Adrenal gland (tissue), 9 donors: ENCODE measurements at regions not wholly inside any gene's neighbourhood (a gene's known extent, or its start where the extent isn't known, plus 50 kb on each side); places are given as distances from the start of the nearest gene placed in this dataset.

ENCODE experiments used
- DNase-seq, 7 donors: peaks; one replicate each; pipeline ENCODE4 v3.0.0-alpha.2; 2019 to 2020
- H3K27ac ChIP-seq, 5 donors: fragments of 200-600 bp; sonication (generic) in 4 of 5; 1 replicate in 3 of 5; 2 replicates in 2 of 5; pipeline versions ENCODE4 v1.5.1 to v1.8.0; 2016 to 2020; ENCODE audit warnings: mild to moderate bottlenecking in 1 of 5
- H3K27me3 ChIP-seq: fragments of 200-600 bp; 2 replicates; pipeline ENCODE4 v1.8.0; 2021
- H3K36me3 ChIP-seq, 2 donors: fragments of 200-600 bp; replicated peaks in 1 of 2; 1 replicate in 1 of 2; 2 replicates in 1 of 2; pipeline versions ENCODE4 v1.5.1 to v1.8.0; 2018 to 2022
- H3K4me1 ChIP-seq, 2 donors: fragments of 200-600 bp; replicated peaks in 1 of 2; 1 replicate in 1 of 2; 2 replicates in 1 of 2; pipeline versions ENCODE4 v1.5.1 to v1.8.0; 2018 to 2021
- H3K4me3 ChIP-seq, 4 donors: fragments of 200-600 bp; sonication (generic) in 3 of 4; one replicate each; pipeline ENCODE4 v1.5.1; 2016 to 2018
- H3K9me3 ChIP-seq, 3 donors: fragments of 200-600 bp; sonication (generic) in 1 of 3; replicated peaks in 1 of 3; 1 replicate in 2 of 3; 2 replicates in 1 of 3; pipeline versions ENCODE4 v1.5.1 to v1.8.0; 2016 to 2021
- POLR2A ChIP-seq, 2 donors: fragments of 450-650 bp; IDR thresholded peaks; one replicate each; pipeline ENCODE4 v1.6.1; 2017; ENCODE audit warnings: antibody characterized with exemption in 2 of 2, mild to moderate bottlenecking in 2 of 2, moderate library complexity in 1 of 2
- WGBS, 4 donors: extraction: QIAGEN DNeasy Blood & Tissue Kit in 2 of 4; methylation state at CpG; one replicate each; pipeline versions ENCODE4 v1.1.5 to v1.1.7; 2013 to 2017; 5-methylcytosine and 5-hydroxymethylcytosine counted together
- intact Hi-C, 2 donors: fragments of 100-400 bp; cut with DNase I; formaldehyde crosslinking; loops; one replicate each; pipeline versions ENCODE4 v1.14.1 to v1.15.0; 2022 to 2023
- TF ChIP-seq, protein P1 (sequence below), 6 experiments: fragments of 450-650 bp in 4 of 6; fragments of 200-600 bp in 2 of 6; sonication (generic) in 1 of 6; IDR thresholded peaks; 1 replicate in 5 of 6; 2 replicates in 1 of 6; pipeline versions ENCODE4 v1.5.1 to v1.8.0; 2016 to 2021; ENCODE audit warnings: antibody characterized with exemption in 6 of 6, mild to moderate bottlenecking in 2 of 6, moderate library complexity in 1 of 6
- donor health status: healthy with polysubstance abuse.
- donor health status: Bipolar disorder and iron deficiency.
- donor health status: DM: yes; HTN: yes; CAD: no.
- donor health status: DM: no; HTN: no; CAD: no.
- donor health status: DM: no; HTN: no; CAD: no.

DNA sequence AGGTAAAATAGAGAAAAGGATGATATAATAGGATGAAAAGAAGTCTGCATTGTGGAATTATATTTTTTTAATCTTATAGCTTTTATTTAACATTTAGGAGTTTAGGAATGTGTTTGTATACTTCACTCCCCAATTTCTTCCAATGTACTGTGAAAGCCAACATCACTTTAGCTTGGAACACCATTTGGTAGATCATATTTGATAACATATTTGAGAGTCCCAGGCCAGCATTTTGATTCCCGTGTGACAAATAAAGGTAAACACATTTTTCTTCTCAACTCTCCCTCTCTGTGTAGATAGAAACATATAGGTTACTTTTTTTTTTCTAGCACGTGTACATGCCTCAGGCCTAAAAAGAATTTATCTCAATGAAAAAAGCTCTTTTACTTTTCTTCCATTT lies 1551.3 kb downstream of the CDH8 start:
- 71 to 78% (median 72%) methylated on average over 2 of the region's 2 CpGs for WGBS, 4 donors
- intact Hi-C loops: no loop called here
- Histone ChIP-seq H3K4me1 (no peaks in the 10 kb centered on the region), H3K9me3 (no peaks in the 10 kb centered on the region), H3K27me3 (no peaks in the 10 kb centered on the region), H3K27ac (no peak overlapping the region), H3K36me3 (no peaks in the 10 kb centered on the region), H3K4me3 (no peak overlapping the region)
- TF ChIP-seq, protein P1, sequence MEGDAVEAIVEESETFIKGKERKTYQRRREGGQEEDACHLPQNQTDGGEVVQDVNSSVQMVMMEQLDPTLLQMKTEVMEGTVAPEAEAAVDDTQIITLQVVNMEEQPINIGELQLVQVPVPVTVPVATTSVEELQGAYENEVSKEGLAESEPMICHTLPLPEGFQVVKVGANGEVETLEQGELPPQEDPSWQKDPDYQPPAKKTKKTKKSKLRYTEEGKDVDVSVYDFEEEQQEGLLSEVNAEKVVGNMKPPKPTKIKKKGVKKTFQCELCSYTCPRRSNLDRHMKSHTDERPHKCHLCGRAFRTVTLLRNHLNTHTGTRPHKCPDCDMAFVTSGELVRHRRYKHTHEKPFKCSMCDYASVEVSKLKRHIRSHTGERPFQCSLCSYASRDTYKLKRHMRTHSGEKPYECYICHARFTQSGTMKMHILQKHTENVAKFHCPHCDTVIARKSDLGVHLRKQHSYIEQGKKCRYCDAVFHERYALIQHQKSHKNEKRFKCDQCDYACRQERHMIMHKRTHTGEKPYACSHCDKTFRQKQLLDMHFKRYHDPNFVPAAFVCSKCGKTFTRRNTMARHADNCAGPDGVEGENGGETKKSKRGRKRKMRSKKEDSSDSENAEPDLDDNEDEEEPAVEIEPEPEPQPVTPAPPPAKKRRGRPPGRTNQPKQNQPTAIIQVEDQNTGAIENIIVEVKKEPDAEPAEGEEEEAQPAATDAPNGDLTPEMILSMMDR (IDR thresholded peaks at IDR 0.05): no peak
- no peak for TF ChIP-seq POLR2A (IDR thresholded peaks at IDR 0.05)
- DNase-seq: no peak

GRCh38 chr16:60481591-60481990 lies 1554.6 kb downstream of the CDH8 start:
- H3K4me3 ChIP-seq: no peak overlapping the region
- TF ChIP-seq, protein P1 (IDR thresholded peaks at IDR 0.05): no peak
- TF ChIP-seq POLR2A (IDR thresholded peaks at IDR 0.05): no peak
- no peaks in the 10 kb centered on the region for H3K36me3 ChIP-seq
- no peak for DNase-seq
- WGBS, 4 donors: 42 to 56% (median 54%) methylated on average over 2 of the region's 2 CpGs
- no peaks in the 10 kb centered on the region for H3K4me1 ChIP-seq
- no peaks in the 10 kb centered on the region for H3K9me3 ChIP-seq
- H3K27ac ChIP-seq: no peak overlapping the region
- intact Hi-C loops: no loop called here
- H3K27me3 ChIP-seq: no peaks in the 10 kb centered on the region

DNA sequence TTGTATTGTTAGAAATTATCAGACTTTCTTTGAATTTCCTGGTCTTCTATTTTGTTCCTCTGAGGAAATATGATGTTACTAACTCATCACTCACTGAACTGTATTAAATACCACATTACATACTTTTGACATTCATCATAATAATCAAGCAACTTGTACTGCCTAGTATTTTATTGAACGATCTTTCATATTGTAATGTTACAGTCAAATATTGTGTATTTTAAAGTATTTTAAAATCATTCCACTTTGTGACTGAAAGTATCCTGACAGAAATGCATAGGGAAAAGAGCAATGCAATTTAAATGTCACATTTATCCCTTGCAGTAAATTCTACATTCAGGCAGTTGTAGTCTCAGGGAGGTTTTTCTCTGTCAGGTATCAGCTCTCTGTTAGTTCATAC lies 1557.4 kb downstream of the CDH8 start:
- no peaks in the 10 kb centered on the region for H3K27me3 ChIP-seq
- no peaks in the 10 kb centered on the region for H3K9me3 ChIP-seq
- H3K4me3 ChIP-seq: no peak overlapping the region
- no peaks in the 10 kb centered on the region for H3K4me1 ChIP-seq
- WGBS, 4 donors: 78 to 83% (median 79%) methylated on average over 1 of the region's 1 CpG
- no peaks in the 10 kb centered on the region for H3K36me3 ChIP-seq
- DNase-seq: no peak
- H3K27ac ChIP-seq: no peak overlapping the region
- TF ChIP-seq, protein P1 (IDR thresholded peaks at IDR 0.05): no peak
- no peak for TF ChIP-seq POLR2A (IDR thresholded peaks at IDR 0.05)
- intact Hi-C loops: no loop called here

DNA sequence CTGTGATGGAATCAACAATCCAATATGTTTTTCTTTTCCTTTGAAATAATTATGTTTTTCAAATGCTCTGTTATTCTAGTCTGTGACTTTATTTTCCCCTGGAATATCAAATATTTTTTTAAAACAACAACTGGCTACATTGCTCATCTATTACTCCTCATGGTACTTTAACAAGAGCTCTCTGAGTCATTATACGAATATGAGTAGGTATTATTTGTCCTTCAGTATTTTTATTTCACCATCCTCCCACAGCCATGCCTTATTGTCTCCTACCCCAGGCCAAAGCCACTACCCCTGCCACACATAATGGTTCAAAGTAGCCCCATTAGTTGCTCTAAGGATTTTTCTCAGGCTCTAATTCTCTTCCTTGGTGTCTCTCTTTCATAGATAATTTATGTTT lies 1572.3 kb downstream of the CDH8 start:
- DNase-seq: no peak
- H3K9me3 ChIP-seq: no peaks in the 10 kb centered on the region
- no peak overlapping the region for H3K4me3 ChIP-seq
- TF ChIP-seq, protein P1 (IDR thresholded peaks at IDR 0.05): no peak
- TF ChIP-seq POLR2A (IDR thresholded peaks at IDR 0.05): no peak
- intact Hi-C loops: no loop called here
- H3K27ac ChIP-seq: no peak overlapping the region
- H3K36me3 ChIP-seq: no peaks in the 10 kb centered on the region
- no peaks in the 10 kb centered on the region for H3K4me1 ChIP-seq
- WGBS, 4 donors: 49 to 88% (median 56%) methylated on average over 1 of the region's 1 CpG
- H3K27me3 ChIP-seq: no peaks in the 10 kb centered on the region
